ENCODE measurements at regions not wholly inside any gene's neighbourhood (a gene's known extent, or its start where the extent isn't known, plus 50 kb on each side); places are given as distances from the start of the nearest gene placed in this dataset.

GRCh38 chr3:153254361-153254760 lies 92.3 kb downstream of the RAP2B start:
- H3K4me3 ChIP-seq (replicated peaks in 1 of 4; ENCODE audit: control extremely low read depth in 1 of 4, insufficient read depth in 1 of 4, low read depth in 3 of 4, low read length in 4 of 4) = no peak overlapping the region
- H3K27me3 ChIP-seq (ENCODE audit: control insufficient read depth, insufficient read depth, low read length) = no peaks in the 10 kb centered on the region
- no peak for DNase-seq (ENCODE audit: low read depth in 2 of 2)

GRCh38 chr3:153257673-153258351 lies 95.8 kb downstream of the RAP2B start:
- Histone ChIP-seq H3K9me3 (ENCODE audit: control insufficient read depth, insufficient read depth, low read depth, low read length) (no peaks in the 10 kb centered on the region), H3K36me3 (ENCODE audit: control insufficient read depth, insufficient read depth, low read length) (no peaks in the 10 kb centered on the region), H3K4me3 (replicated peaks in 1 of 4; ENCODE audit: control extremely low read depth in 1 of 4, insufficient read depth in 1 of 4, low read depth in 3 of 4, low read length in 4 of 4) (no peak overlapping the region), H3K27me3 (ENCODE audit: control insufficient read depth, insufficient read depth, low read length) (no peaks in the 10 kb centered on the region), H3K4me2 (ENCODE audit: extremely low read depth, insufficient read depth, low read length) (no peak overlapping the region), H4K20me1 (ENCODE audit: control insufficient read depth, extremely low read depth, insufficient read depth, low read length) (no peaks in the 10 kb centered on the region), H3K79me2 (ENCODE audit: control insufficient read depth, insufficient read depth, low read length) (no peaks in the 10 kb centered on the region), H3K4me1 (ENCODE audit: control insufficient read depth, extremely low read depth, insufficient read depth, low read length) (no peaks in the 10 kb centered on the region), H2AFZ (ENCODE audit: low read length) (no peak overlapping the region), H3K9ac (ENCODE audit: insufficient read depth, low read length) (no peak overlapping the region), H3K27ac (ENCODE audit: insufficient read depth, low read length) (no peak overlapping the region)
- no peak for TF ChIP-seq EZH2 (IDR thresholded peaks at IDR 0.05; ENCODE audit: low read length, missing control alignments)
- TF ChIP-seq, protein P1, sequence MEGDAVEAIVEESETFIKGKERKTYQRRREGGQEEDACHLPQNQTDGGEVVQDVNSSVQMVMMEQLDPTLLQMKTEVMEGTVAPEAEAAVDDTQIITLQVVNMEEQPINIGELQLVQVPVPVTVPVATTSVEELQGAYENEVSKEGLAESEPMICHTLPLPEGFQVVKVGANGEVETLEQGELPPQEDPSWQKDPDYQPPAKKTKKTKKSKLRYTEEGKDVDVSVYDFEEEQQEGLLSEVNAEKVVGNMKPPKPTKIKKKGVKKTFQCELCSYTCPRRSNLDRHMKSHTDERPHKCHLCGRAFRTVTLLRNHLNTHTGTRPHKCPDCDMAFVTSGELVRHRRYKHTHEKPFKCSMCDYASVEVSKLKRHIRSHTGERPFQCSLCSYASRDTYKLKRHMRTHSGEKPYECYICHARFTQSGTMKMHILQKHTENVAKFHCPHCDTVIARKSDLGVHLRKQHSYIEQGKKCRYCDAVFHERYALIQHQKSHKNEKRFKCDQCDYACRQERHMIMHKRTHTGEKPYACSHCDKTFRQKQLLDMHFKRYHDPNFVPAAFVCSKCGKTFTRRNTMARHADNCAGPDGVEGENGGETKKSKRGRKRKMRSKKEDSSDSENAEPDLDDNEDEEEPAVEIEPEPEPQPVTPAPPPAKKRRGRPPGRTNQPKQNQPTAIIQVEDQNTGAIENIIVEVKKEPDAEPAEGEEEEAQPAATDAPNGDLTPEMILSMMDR (conservative IDR thresholded peaks at IDR 0.05 in 1 of 2, IDR thresholded peaks at IDR 0.05 in 1 of 2; ENCODE audit: low read depth in 1 of 2, low read length in 2 of 2) = no peak
- no peak for DNase-seq (ENCODE audit: low read depth in 2 of 2)

More at GRCh38 chr3:153254361-153254760, 92.3 kb downstream of the RAP2B start:
- H3K27ac ChIP-seq (ENCODE audit: insufficient read depth, low read length) = no peak overlapping the region
- no peaks in the 10 kb centered on the region for H3K4me1 ChIP-seq (ENCODE audit: control insufficient read depth, extremely low read depth, insufficient read depth, low read length)
- no peaks in the 10 kb centered on the region for H3K79me2 ChIP-seq (ENCODE audit: control insufficient read depth, insufficient read depth, low read length)
- H3K9me3 ChIP-seq (ENCODE audit: control insufficient read depth, insufficient read depth, low read depth, low read length) = no peaks in the 10 kb centered on the region
- no peak overlapping the region for H3K9ac ChIP-seq (ENCODE audit: insufficient read depth, low read length)
- no peak overlapping the region for H3K4me2 ChIP-seq (ENCODE audit: extremely low read depth, insufficient read depth, low read length)
- H4K20me1 ChIP-seq (ENCODE audit: control insufficient read depth, extremely low read depth, insufficient read depth, low read length) = no peaks in the 10 kb centered on the region
- no peaks in the 10 kb centered on the region for H3K36me3 ChIP-seq (ENCODE audit: control insufficient read depth, insufficient read depth, low read length)
- no peak for TF ChIP-seq EZH2 (IDR thresholded peaks at IDR 0.05; ENCODE audit: low read length, missing control alignments)
- TF ChIP-seq, protein P1 (conservative IDR thresholded peaks at IDR 0.05 in 1 of 2, IDR thresholded peaks at IDR 0.05 in 1 of 2; ENCODE audit: low read depth in 1 of 2, low read length in 2 of 2) = no peak
- H2AFZ ChIP-seq (ENCODE audit: low read length) = no peak overlapping the region

GRCh38 chr3:153259956-153260355 lies 97.9 kb downstream of the RAP2B start:
- Histone ChIP-seq H3K36me3 (ENCODE audit: control insufficient read depth, insufficient read depth, low read length) (no peaks in the 10 kb centered on the region), H4K20me1 (ENCODE audit: control insufficient read depth, extremely low read depth, insufficient read depth, low read length) (no peaks in the 10 kb centered on the region), H3K4me2 (ENCODE audit: extremely low read depth, insufficient read depth, low read length) (no peak overlapping the region), H2AFZ (ENCODE audit: low read length) (no peak overlapping the region), H3K4me1 (ENCODE audit: control insufficient read depth, extremely low read depth, insufficient read depth, low read length) (no peaks in the 10 kb centered on the region), H3K4me3 (replicated peaks in 1 of 4; ENCODE audit: control extremely low read depth in 1 of 4, insufficient read depth in 1 of 4, low read depth in 3 of 4, low read length in 4 of 4) (no peak overlapping the region), H3K27ac (ENCODE audit: insufficient read depth, low read length) (no peak overlapping the region), H3K9ac (ENCODE audit: insufficient read depth, low read length) (no peak overlapping the region), H3K9me3 (ENCODE audit: control insufficient read depth, insufficient read depth, low read depth, low read length) (no peaks in the 10 kb centered on the region), H3K79me2 (ENCODE audit: control insufficient read depth, insufficient read depth, low read length) (no peaks in the 10 kb centered on the region), H3K27me3 (ENCODE audit: control insufficient read depth, insufficient read depth, low read length) (no peaks in the 10 kb centered on the region)
- no peak for TF ChIP-seq EZH2 (IDR thresholded peaks at IDR 0.05; ENCODE audit: low read length, missing control alignments)
- TF ChIP-seq, protein P1 (conservative IDR thresholded peaks at IDR 0.05 in 1 of 2, IDR thresholded peaks at IDR 0.05 in 1 of 2; ENCODE audit: low read depth in 1 of 2, low read length in 2 of 2) = no peak
- DNase-seq (ENCODE audit: low read depth in 2 of 2) = no peak

Measured in fibroblast of lung (primary cell).